Fibroblast of lung (primary cell): ENCODE measurements at regions not wholly inside any gene's neighbourhood (a gene's known extent, or its start where the extent isn't known, plus 50 kb on each side); places are given as distances from the start of the nearest gene placed in this dataset.

Experiments
- DNase-seq, 2 donors: peaks; one replicate each; pipeline versions ENCODE4 v3.0.0 to v3.0.0-alpha.2; 2010; ENCODE audit warnings: low read depth in 2 of 2
- H2AFZ ChIP-seq: 2 replicates; pipeline ENCODE4 v1.5.1; 2012; ENCODE audit warnings: low read length, control low read depth, inconsistent platforms
- H3K27ac ChIP-seq: 2 replicates; pipeline ENCODE4 v1.5.1; 2011; ENCODE audit warnings: low read length, control low read depth; ENCODE audit not compliant: insufficient read depth
- H3K27me3 ChIP-seq: 2 replicates; pipeline ENCODE4 v1.5.1; 2011; ENCODE audit warnings: mild to moderate bottlenecking, low read length; ENCODE audit not compliant: control insufficient read depth, insufficient read depth
- H3K36me3 ChIP-seq: 2 replicates; pipeline ENCODE4 v1.5.1; 2011; ENCODE audit warnings: low read length; ENCODE audit not compliant: control insufficient read depth, insufficient read depth
- H3K4me1 ChIP-seq: 2 replicates; pipeline ENCODE4 v1.5.1; 2011; ENCODE audit warnings: low read length; ENCODE audit not compliant: control insufficient read depth, insufficient read depth; ENCODE audit errors: extremely low read depth
- H3K4me2 ChIP-seq: 2 replicates; pipeline ENCODE4 v1.5.1; 2011; ENCODE audit warnings: low read length, control low read depth; ENCODE audit not compliant: insufficient read depth; ENCODE audit errors: extremely low read depth
- H3K4me3 ChIP-seq, 4 experiments: fragments of 200-600 bp in 1 of 4; sonication (generic) in 1 of 4; replicated peaks in 1 of 4; 2 replicates each; pipeline ENCODE4 v1.5.1; 2011 to 2016; ENCODE audit warnings: low read length in 4 of 4, low read depth in 3 of 4, mild to moderate bottlenecking in 3 of 4, control low read depth in 2 of 4, inconsistent platforms in 1 of 4, mixed read lengths in 1 of 4; ENCODE audit not compliant: insufficient read depth in 1 of 4; ENCODE audit errors: control extremely low read depth in 1 of 4
- H3K79me2 ChIP-seq: 2 replicates; pipeline ENCODE4 v1.5.1; 2012; ENCODE audit warnings: mild to moderate bottlenecking, low read length, inconsistent platforms; ENCODE audit not compliant: control insufficient read depth, insufficient read depth
- H3K9ac ChIP-seq: 2 replicates; pipeline ENCODE4 v1.5.1; 2011; ENCODE audit warnings: mild to moderate bottlenecking, low read length, control low read depth; ENCODE audit not compliant: insufficient read depth
- H3K9me3 ChIP-seq: 2 replicates; pipeline ENCODE4 v1.5.1; 2012; ENCODE audit warnings: low read depth, low read length; ENCODE audit not compliant: control insufficient read depth, insufficient read depth
- H4K20me1 ChIP-seq: 2 replicates; pipeline ENCODE4 v1.5.1; 2011; ENCODE audit warnings: low read length; ENCODE audit not compliant: control insufficient read depth, insufficient read depth; ENCODE audit errors: extremely low read depth
- EZH2 ChIP-seq: IDR thresholded peaks from 2 replicates; pipeline ENCODE4 v1.5.1; 2012; ENCODE audit warnings: low read length, control low read depth, mild to moderate bottlenecking; ENCODE audit errors: missing control alignments
- TF ChIP-seq, protein P1 (sequence below), 2 donors: IDR thresholded peaks in 1 of 2; conservative IDR thresholded peaks in 1 of 2; 1 replicate in 1 of 2; 2 replicates in 1 of 2; pipeline ENCODE4 v1.5.1; 2011 to 2012; ENCODE audit warnings: low read length in 2 of 2, control low read depth in 1 of 2, inconsistent platforms in 1 of 2, low read depth in 1 of 2, mild to moderate bottlenecking in 1 of 2

DNA sequence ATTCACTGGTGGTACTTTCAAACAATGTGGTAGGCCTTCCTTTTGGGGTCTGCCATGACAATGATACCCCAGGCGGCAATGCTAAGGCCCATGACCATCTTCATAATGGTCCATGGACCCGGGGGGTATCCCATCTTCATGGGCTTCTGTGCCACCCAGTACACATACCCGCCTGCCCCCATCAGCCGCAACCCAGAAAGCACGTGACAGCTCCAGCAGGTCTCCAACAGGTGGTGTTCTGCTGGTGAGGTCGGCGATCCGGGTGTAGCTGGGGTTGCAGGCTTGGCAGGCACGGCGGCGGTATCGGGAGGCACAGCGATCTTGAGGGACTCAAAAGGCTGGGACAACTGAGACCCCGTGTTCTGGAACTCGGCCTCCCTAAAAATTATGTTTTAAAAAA, 214.5 kb downstream of the SNRPN start:
- DNase-seq = no peak
- H3K4me3 ChIP-seq = no peak overlapping the region
- H4K20me1 ChIP-seq = no peaks in the 10 kb centered on the region
- H2AFZ ChIP-seq = no peak overlapping the region
- no peaks in the 10 kb centered on the region for H3K4me1 ChIP-seq
- H3K9me3 ChIP-seq = no peaks in the 10 kb centered on the region
- no peak overlapping the region for H3K9ac ChIP-seq
- TF ChIP-seq EZH2 = no peak
- TF ChIP-seq, protein P1, sequence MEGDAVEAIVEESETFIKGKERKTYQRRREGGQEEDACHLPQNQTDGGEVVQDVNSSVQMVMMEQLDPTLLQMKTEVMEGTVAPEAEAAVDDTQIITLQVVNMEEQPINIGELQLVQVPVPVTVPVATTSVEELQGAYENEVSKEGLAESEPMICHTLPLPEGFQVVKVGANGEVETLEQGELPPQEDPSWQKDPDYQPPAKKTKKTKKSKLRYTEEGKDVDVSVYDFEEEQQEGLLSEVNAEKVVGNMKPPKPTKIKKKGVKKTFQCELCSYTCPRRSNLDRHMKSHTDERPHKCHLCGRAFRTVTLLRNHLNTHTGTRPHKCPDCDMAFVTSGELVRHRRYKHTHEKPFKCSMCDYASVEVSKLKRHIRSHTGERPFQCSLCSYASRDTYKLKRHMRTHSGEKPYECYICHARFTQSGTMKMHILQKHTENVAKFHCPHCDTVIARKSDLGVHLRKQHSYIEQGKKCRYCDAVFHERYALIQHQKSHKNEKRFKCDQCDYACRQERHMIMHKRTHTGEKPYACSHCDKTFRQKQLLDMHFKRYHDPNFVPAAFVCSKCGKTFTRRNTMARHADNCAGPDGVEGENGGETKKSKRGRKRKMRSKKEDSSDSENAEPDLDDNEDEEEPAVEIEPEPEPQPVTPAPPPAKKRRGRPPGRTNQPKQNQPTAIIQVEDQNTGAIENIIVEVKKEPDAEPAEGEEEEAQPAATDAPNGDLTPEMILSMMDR (conservative IDR thresholded peaks at IDR 0.05 in 1 of 2, IDR thresholded peaks at IDR 0.05 in 1 of 2; ENCODE audit: low read depth in 1 of 2, low read length in 2 of 2) = no peak
- no peaks in the 10 kb centered on the region for H3K36me3 ChIP-seq
- no peaks in the 10 kb centered on the region for H3K79me2 ChIP-seq
- no peaks in the 10 kb centered on the region for H3K27me3 ChIP-seq
- H3K4me2 ChIP-seq = no peak overlapping the region
- H3K27ac ChIP-seq = no peak overlapping the region

DNA sequence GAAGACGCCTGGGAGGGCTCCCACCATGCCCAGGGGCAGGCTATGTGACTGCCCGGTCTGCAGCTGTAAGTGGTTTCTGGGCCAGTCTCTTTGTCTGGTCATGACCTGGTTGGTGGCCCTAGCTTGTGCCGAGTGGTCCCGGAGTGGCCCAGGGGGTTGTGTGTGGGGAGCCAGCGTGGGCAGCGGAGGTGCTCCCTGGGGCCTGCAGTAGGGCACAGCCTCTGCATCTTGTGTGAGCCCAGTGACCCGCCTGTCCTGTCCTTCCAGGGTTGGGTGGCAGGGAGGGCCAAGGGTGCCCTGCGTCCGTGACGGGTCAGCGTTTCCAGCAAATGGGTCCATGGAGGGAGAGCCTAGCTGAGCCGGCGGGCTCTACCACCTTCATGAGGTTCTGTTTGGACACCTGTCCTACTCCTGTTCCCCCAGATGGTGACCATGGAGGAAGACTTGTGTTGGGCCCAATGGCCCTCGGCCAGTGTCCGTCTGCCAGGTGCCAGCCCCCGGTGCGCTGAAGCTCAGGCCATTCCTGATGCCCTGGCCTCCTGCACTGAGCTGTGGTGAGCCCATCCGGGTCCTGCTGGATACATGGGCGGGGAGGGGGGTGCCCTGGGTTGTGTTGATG, 215.4 kb downstream of the SNRPN start:
- H3K79me2 ChIP-seq = no peaks in the 10 kb centered on the region
- no peaks in the 10 kb centered on the region for H3K4me1 ChIP-seq
- no peak overlapping the region for H3K4me2 ChIP-seq
- no peak for TF ChIP-seq EZH2
- TF ChIP-seq, protein P1 (conservative IDR thresholded peaks at IDR 0.05 in 1 of 2, IDR thresholded peaks at IDR 0.05 in 1 of 2; ENCODE audit: low read depth in 1 of 2, low read length in 2 of 2) = no peak
- no peak for DNase-seq
- H3K36me3 ChIP-seq = no peaks in the 10 kb centered on the region
- no peak overlapping the region for H3K27ac ChIP-seq
- H4K20me1 ChIP-seq = no peaks in the 10 kb centered on the region
- H3K4me3 ChIP-seq = no peak overlapping the region
- H3K27me3 ChIP-seq = no peaks in the 10 kb centered on the region
- H2AFZ ChIP-seq = no peak overlapping the region
- H3K9me3 ChIP-seq = no peaks in the 10 kb centered on the region
- no peak overlapping the region for H3K9ac ChIP-seq

DNA sequence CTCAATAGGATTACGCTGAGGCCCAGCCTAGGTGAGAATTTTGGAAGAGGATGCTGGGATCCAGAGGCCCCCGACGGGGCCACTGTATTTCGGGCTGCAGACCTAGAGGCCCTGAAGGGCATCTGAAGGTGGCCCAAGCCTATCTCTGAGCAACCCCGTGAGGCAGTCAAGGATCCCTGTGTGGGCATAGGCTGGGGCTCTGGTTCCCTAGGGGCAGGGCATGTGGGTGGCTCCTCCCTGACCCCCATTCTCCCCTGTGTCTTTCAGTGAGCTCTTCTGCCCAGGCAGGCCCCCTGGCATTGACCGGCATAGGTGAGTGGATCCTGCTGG, 216.0 kb downstream of the SNRPN start:
- Histone ChIP-seq H3K9me3 (no peaks in the 10 kb centered on the region), H3K27me3 (no peaks in the 10 kb centered on the region), H3K4me1 (no peaks in the 10 kb centered on the region), H3K4me3 (no peak overlapping the region), H4K20me1 (no peaks in the 10 kb centered on the region), H3K27ac (no peak overlapping the region), H3K79me2 (no peaks in the 10 kb centered on the region), H3K9ac (no peak overlapping the region), H3K4me2 (no peak overlapping the region), H3K36me3 (no peaks in the 10 kb centered on the region), H2AFZ (no peak overlapping the region)
- DNase-seq = no peak
- TF ChIP-seq EZH2 = no peak
- TF ChIP-seq, protein P1 (conservative IDR thresholded peaks at IDR 0.05 in 1 of 2, IDR thresholded peaks at IDR 0.05 in 1 of 2; ENCODE audit: low read depth in 1 of 2, low read length in 2 of 2) = no peak
